HG03095 (cell line): ENCODE measurements at regions not wholly inside any gene's neighbourhood (a gene's known extent, or its start where the extent isn't known, plus 50 kb on each side); places are given as distances from the start of the nearest gene placed in this dataset.

ENCODE experiments used
- ATAC-seq: cut with Tn5 transposase; IDR thresholded peaks from one replicate; pipeline ENCODE4 v1.9.1; 2021; ENCODE audit warnings: moderate library complexity; ENCODE audit not compliant: unreplicated experiment

- ATAC-seq: no peak
Observed at GRCh38 chr5:173826086-173826427, 62.1 kb upstream of the CPEB4 start.

- ATAC-seq: no peak
Observed at GRCh38 chr5:173826428-173827350, 61.5 kb upstream of the CPEB4 start.

- ATAC-seq: no peak
Observed at GRCh38 chr5:173828952-173829351, 59.2 kb upstream of the CPEB4 start.

- ATAC-seq: no peak
Observed at GRCh38 chr5:173829826-173830225, 58.3 kb upstream of the CPEB4 start.

- no peak for ATAC-seq
Observed at GRCh38 chr5:173830421-173830820, 57.7 kb upstream of the CPEB4 start.

- ATAC-seq: no peak
Observed at GRCh38 chr5:173831196-173831914, 56.8 kb upstream of the CPEB4 start.

GRCh38 chr5:173832386-173832785 lies 55.8 kb upstream of the CPEB4 start:
- peak; percentile 58 for ATAC-seq

- no peak for ATAC-seq
Observed at GRCh38 chr5:173833196-173833985, 54.8 kb upstream of the CPEB4 start.

GRCh38 chr5:173834071-173834771 lies 53.9 kb upstream of the CPEB4 start:
- ATAC-seq: no peak

- no peak for ATAC-seq
Observed at GRCh38 chr5:173835131-173835530, 53.0 kb upstream of the CPEB4 start.

- no peak for ATAC-seq
Observed at GRCh38 chr5:173835661-173836060, 52.5 kb upstream of the CPEB4 start.

GRCh38 chr5:173837654-173838053 lies 50.5 kb upstream of the CPEB4 start:
- ATAC-seq: no peak
